B cell (primary cell): ENCODE measurements at regions not wholly inside any gene's neighbourhood (a gene's known extent, or its start where the extent isn't known, plus 50 kb on each side); places are given as distances from the start of the nearest gene placed in this dataset.

Experiments used
- ATAC-seq: fragments of 200-7000 bp; cut with Tn5 transposase; one replicate; pipeline ENCODE4 v1.10.0; 2021; ENCODE audit warnings: low read depth, mild to moderate bottlenecking, moderate number of reproducible peaks, moderate library complexity
- CTCF ChIA-PET: fragments of 350-600 bp; sonication (Branson Sonifier 250); formaldehyde crosslinking; loops from one replicate; lab custom pipeline; 2021; ENCODE audit warnings: antibody characterized with exemption, inconsistent platforms; lab: Charles Lee
- POLR2A ChIA-PET: fragments of 350-600 bp; sonication (Branson Sonifier 250); formaldehyde crosslinking; loops from one replicate; lab custom pipeline; 2021; ENCODE audit warnings: antibody characterized with exemption; lab: Charles Lee
- DNase-seq: peaks from one replicate; pipeline ENCODE4 v3.0.0; 2013
- H2AFZ ChIP-seq: 2 replicates; pipeline ENCODE4 v1.6.1; 2012; ENCODE audit warnings: mild to moderate bottlenecking, low read depth, low read length; ENCODE audit not compliant: insufficient read depth, poor library complexity, severe bottlenecking
- H3K27ac ChIP-seq, 2 donors: 1 replicate in 1 of 2; 2 replicates in 1 of 2; pipeline ENCODE4 v1.5.1; 2012 to 2013; ENCODE audit warnings: low read length in 2 of 2, mild to moderate bottlenecking in 2 of 2, moderate library complexity in 1 of 2
- H3K27me3 ChIP-seq, 4 experiments: fragments of 200-600 bp in 1 of 4; sonication (generic) in 1 of 4; replicated peaks in 1 of 4; 1 replicate in 2 of 4; 2 replicates in 2 of 4; pipeline versions ENCODE4 v1.6.1 to v1.7.0; 2013 to 2016; ENCODE audit warnings: low read length in 3 of 4, mild to moderate bottlenecking in 2 of 4, mixed read lengths in 1 of 4, moderate library complexity in 1 of 4; ENCODE audit not compliant: insufficient read depth in 4 of 4, control insufficient read depth in 3 of 4; ENCODE audit errors: control extremely low read depth in 1 of 4
- H3K36me3 ChIP-seq, 2 experiments: replicated peaks in 1 of 2; 1 replicate in 1 of 2; 2 replicates in 1 of 2; pipeline versions ENCODE4 v1.6.1 to v1.7.1; 2013; ENCODE audit warnings: low read length in 1 of 2; ENCODE audit not compliant: insufficient read depth in 2 of 2, control insufficient read depth in 1 of 2; ENCODE audit errors: control extremely low read depth in 1 of 2, extremely low read depth in 1 of 2
- H3K4me1 ChIP-seq, 2 donors: fragments of 200-600 bp in 1 of 2; sonication (generic) in 1 of 2; 1 replicate in 1 of 2; 2 replicates in 1 of 2; pipeline versions ENCODE4 v1.5.1 to v1.6.1; 2013 to 2017; ENCODE audit warnings: low read length in 2 of 2; ENCODE audit not compliant: control insufficient read depth in 2 of 2, insufficient read depth in 2 of 2
- H3K4me2 ChIP-seq: replicated peaks from 2 replicates; pipeline ENCODE3; 2012; ENCODE audit warnings: mild to moderate bottlenecking, low read depth, low read length; ENCODE audit not compliant: poor library complexity, severe bottlenecking
- H3K4me3 ChIP-seq, 5 experiments: fragments of 200-600 bp in 1 of 5; sonication (generic) in 1 of 5; 1 replicate in 3 of 5; 2 replicates in 2 of 5; pipeline versions ENCODE4 v1.5.1 to v1.7.0; 2011 to 2016; ENCODE audit warnings: low read length in 4 of 5, mild to moderate bottlenecking in 4 of 5, low read depth in 2 of 5, control low read depth in 1 of 5, moderate library complexity in 1 of 5; ENCODE audit not compliant: insufficient read depth in 1 of 5; ENCODE audit errors: control extremely low read depth in 1 of 5, extremely low read depth in 1 of 5
- H3K79me2 ChIP-seq: fragments of 200-600 bp; sonication (generic); one replicate; pipeline ENCODE4 v1.6.0; 2016; ENCODE audit warnings: low read length; ENCODE audit not compliant: control insufficient read depth, insufficient read depth
- H3K9ac ChIP-seq: fragments of 200-600 bp; sonication (generic); 2 replicates; pipeline ENCODE4 v1.6.1; 2017; ENCODE audit warnings: mild to moderate bottlenecking, low read length, moderate library complexity
- H3K9me3 ChIP-seq, 3 donors: one replicate each; pipeline versions ENCODE4 v1.6.1 to v1.7.1; 2013; ENCODE audit warnings: low read length in 2 of 3; ENCODE audit not compliant: control insufficient read depth in 2 of 3, insufficient read depth in 1 of 3; ENCODE audit errors: control extremely low read depth in 1 of 3
- H4K20me1 ChIP-seq: 2 replicates; pipeline ENCODE4 v1.6.0; 2012; ENCODE audit warnings: mild to moderate bottlenecking, low read length; ENCODE audit not compliant: insufficient read depth, control insufficient read depth, poor library complexity, severe bottlenecking
- H3K27ac Mint-ChIP-seq: one replicate; pipeline ENCODE4 v1.8.0; 2021; ENCODE audit warnings: mixed read lengths
- H3K27me3 Mint-ChIP-seq: one replicate; pipeline ENCODE4 v1.8.0; 2021; ENCODE audit warnings: mixed read lengths
- H3K4me1 Mint-ChIP-seq: one replicate; pipeline ENCODE4 v1.8.0; 2021; ENCODE audit warnings: mixed read lengths
- H3K4me3 Mint-ChIP-seq: one replicate; pipeline ENCODE4 v1.8.0; 2021; ENCODE audit warnings: mixed read lengths
- H3K9me3 Mint-ChIP-seq: one replicate; pipeline ENCODE4 v1.8.0; 2022; ENCODE audit warnings: mixed read lengths; ENCODE audit not compliant: insufficient read depth
- CTCF ChIP-seq: fragments of 200-600 bp; IDR thresholded peaks from one replicate; pipeline ENCODE4 v1.8.0; 2022; ENCODE audit warnings: antibody characterized with exemption, mild to moderate bottlenecking
- EZH2 ChIP-seq: IDR thresholded peaks from 2 replicates; pipeline ENCODE4 v1.6.1; 2012; ENCODE audit warnings: borderline replicate concordance, low read depth, mild to moderate bottlenecking, moderate library complexity, low read length; ENCODE audit not compliant: insufficient read depth, poor library complexity, severe bottlenecking
- WGBS: methylation state at CpG from one replicate; pipeline ENCODE4 v1.1.5; 2013; ENCODE audit warnings: missing lambda C conversion rate; ENCODE audit not compliant: insufficient coverage; 5-methylcytosine and 5-hydroxymethylcytosine counted together
- intact Hi-C: fragments of 100-400 bp; cut with micrococcal nuclease; formaldehyde crosslinking; loops from one replicate; pipeline ENCODE4 v1.10.0; 2022

GRCh38 chr6:1136415-1136774 lies 175.5 kb upstream of the FOXQ1 start:
- H3K4me3 Mint-ChIP-seq = no peak overlapping the region
- peaks cover 5% of the 10 kb centered on the region for H3K9me3 Mint-ChIP-seq
- no peaks in the 10 kb centered on the region for H3K4me1 Mint-ChIP-seq
- no peaks in the 10 kb centered on the region for H4K20me1 ChIP-seq
- H3K4me3 ChIP-seq = no peak overlapping the region
- intact Hi-C loops = no loop called here
- TF ChIP-seq CTCF = no peak
- no peak for TF ChIP-seq EZH2
- H3K27me3 Mint-ChIP-seq = peaks cover 14% of the 10 kb centered on the region
- no peak overlapping the region for H3K4me2 ChIP-seq
- peaks cover 0 to 2% (median 0%) of the 10 kb centered on the region in 4 experiments for H3K27me3 ChIP-seq
- H3K27ac ChIP-seq = no peak overlapping the region
- no peaks in the 10 kb centered on the region for H3K79me2 ChIP-seq
- H2AFZ ChIP-seq = no peak overlapping the region
- ChIA-PET POLR2A (no interaction called here), CTCF (no interaction called here)
- DNase-seq (no peak), ATAC-seq (no peak)
- no peak overlapping the region for H3K27ac Mint-ChIP-seq
- no peaks in the 10 kb centered on the region for H3K36me3 ChIP-seq
- no peaks in the 10 kb centered on the region for H3K4me1 ChIP-seq
- H3K9me3 ChIP-seq = peaks cover 0 to 10% (median 0%) of the 10 kb centered on the region in 3 donors
- H3K9ac ChIP-seq = no peak overlapping the region
- WGBS = 93% methylated on average over 8 of the region's 10 CpGs

GRCh38 chr6:1135726-1136414 lies 176.0 kb upstream of the FOXQ1 start:
- intact Hi-C loops = no loop called here
- Histone ChIP-seq H3K9ac (no peak overlapping the region), H3K27ac (no peak overlapping the region), H3K27me3 (peaks cover 0 to 2% (median 0%) of the 10 kb centered on the region in 4 experiments), H3K4me1 (no peaks in the 10 kb centered on the region), H2AFZ (no peak overlapping the region), H3K4me3 (no peak overlapping the region), H3K36me3 (no peaks in the 10 kb centered on the region), H4K20me1 (no peaks in the 10 kb centered on the region), H3K4me2 (no peak overlapping the region), H3K79me2 (no peaks in the 10 kb centered on the region), H3K9me3 (peaks cover 0 to 10% (median 0%) of the 10 kb centered on the region in 3 donors)
- TF ChIP-seq EZH2 (no peak), CTCF (no peak)
- POLR2A ChIA-PET = no interaction called here
- CTCF ChIA-PET = no interaction called here
- no peak for ATAC-seq
- no peak overlapping the region for H3K4me3 Mint-ChIP-seq
- no peak overlapping the region for H3K27ac Mint-ChIP-seq
- peaks cover 14% of the 10 kb centered on the region for H3K27me3 Mint-ChIP-seq
- no peaks in the 10 kb centered on the region for H3K4me1 Mint-ChIP-seq
- DNase-seq = no peak
- H3K9me3 Mint-ChIP-seq = peaks cover 5% of the 10 kb centered on the region
- WGBS = 100% methylated on average over 4 of the region's 7 CpGs
